ENCODE measurements at regions not wholly inside any gene's neighbourhood (a gene's known extent, or its start where the extent isn't known, plus 50 kb on each side); places are given as distances from the start of the nearest gene placed in this dataset.

DNA sequence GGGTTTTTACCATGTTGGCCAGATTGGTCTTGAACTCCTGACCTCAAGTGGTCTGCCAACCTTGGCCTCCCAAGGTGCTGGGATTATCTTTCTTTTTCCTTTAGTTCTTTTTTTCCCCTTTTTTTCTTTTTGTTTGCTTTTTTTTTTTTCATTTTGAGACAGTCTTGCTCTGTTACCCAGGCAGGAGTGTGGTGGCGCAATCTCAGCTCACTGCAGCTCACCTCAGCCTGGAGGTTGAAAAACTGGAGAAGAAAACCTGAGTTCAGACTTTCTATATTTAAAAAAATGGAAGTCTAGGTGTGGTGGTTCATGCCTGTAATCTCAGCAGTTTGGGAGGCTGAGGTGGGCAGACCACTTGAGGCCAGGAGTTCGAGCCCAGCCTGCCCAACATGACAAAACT lies 181.1 kb upstream of the HS3ST1 start:
- H3K27ac ChIP-seq (ENCODE audit: extremely low read depth, low read depth, low read length), result no peak overlapping the region
- no peak for TF ChIP-seq ZNF132 (tag by site-specific recombination; IDR thresholded peaks at IDR 0.05; ENCODE audit: borderline replicate concordance)
- no peak for TF ChIP-seq KLF8 (tag by site-specific recombination; IDR thresholded peaks at IDR 0.05)
- TF ChIP-seq YY2 (tag by site-specific recombination; IDR thresholded peaks at IDR 0.05), result no peak
- TF ChIP-seq, protein P1, sequence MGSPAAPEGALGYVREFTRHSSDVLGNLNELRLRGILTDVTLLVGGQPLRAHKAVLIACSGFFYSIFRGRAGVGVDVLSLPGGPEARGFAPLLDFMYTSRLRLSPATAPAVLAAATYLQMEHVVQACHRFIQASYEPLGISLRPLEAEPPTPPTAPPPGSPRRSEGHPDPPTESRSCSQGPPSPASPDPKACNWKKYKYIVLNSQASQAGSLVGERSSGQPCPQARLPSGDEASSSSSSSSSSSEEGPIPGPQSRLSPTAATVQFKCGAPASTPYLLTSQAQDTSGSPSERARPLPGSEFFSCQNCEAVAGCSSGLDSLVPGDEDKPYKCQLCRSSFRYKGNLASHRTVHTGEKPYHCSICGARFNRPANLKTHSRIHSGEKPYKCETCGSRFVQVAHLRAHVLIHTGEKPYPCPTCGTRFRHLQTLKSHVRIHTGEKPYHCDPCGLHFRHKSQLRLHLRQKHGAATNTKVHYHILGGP (tag by site-specific recombination; IDR thresholded peaks at IDR 0.05), result no peak
- no peak for TF ChIP-seq ZNF561 (tag by site-specific recombination; IDR thresholded peaks at IDR 0.05; ENCODE audit: borderline replicate concordance)
- no peak for TF ChIP-seq ZNF473 (tag by site-specific recombination; IDR thresholded peaks at IDR 0.05)
- no peak for TF ChIP-seq ZNF223 (tag by site-specific recombination; IDR thresholded peaks at IDR 0.05)
- CTCF ChIA-PET, result no interaction called here
- POLR2A ChIA-PET, result no interaction called here
- no peak overlapping the region for H3K4me3 ChIP-seq (ENCODE audit: low read depth, low read length)
- H3K9me3 ChIP-seq (ENCODE audit: control insufficient read depth, insufficient read depth, low read depth, low read length), result no peaks in the 10 kb centered on the region
- no peaks in the 10 kb centered on the region for H3K36me3 ChIP-seq (ENCODE audit: control insufficient read depth in 2 of 2, insufficient read depth in 1 of 2, low read length in 2 of 2)
- H3K4me1 ChIP-seq (ENCODE audit: control insufficient read depth, insufficient read depth, low read length), result no peaks in the 10 kb centered on the region

DNA sequence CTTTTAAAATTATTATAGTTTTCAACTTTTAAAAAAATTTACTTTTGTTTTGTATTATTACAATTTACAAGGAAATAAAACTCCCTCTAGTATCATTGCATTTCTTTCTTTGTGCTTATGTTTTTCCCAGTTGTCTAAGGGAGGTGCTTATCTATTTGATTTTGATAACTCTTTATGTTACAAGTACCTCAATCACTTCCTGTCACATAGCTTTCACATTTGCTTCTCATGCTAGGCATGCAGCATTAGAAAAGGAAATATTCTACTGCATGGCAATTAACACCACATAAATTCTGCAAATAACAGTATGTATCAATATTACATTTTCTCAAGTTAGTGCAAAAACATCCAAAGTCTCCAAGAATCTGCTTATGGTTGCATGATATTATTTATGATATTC lies 180.3 kb upstream of the HS3ST1 start:
- POLR2A ChIA-PET, result no interaction called here
- Histone ChIP-seq H3K4me1 (ENCODE audit: control insufficient read depth, insufficient read depth, low read length) (no peaks in the 10 kb centered on the region), H3K4me3 (ENCODE audit: low read depth, low read length) (no peak overlapping the region), H3K27ac (ENCODE audit: extremely low read depth, low read depth, low read length) (no peak overlapping the region), H3K9me3 (ENCODE audit: control insufficient read depth, insufficient read depth, low read depth, low read length) (no peaks in the 10 kb centered on the region), H3K36me3 (ENCODE audit: control insufficient read depth in 2 of 2, insufficient read depth in 1 of 2, low read length in 2 of 2) (no peaks in the 10 kb centered on the region)
- CTCF ChIA-PET, result no interaction called here
- TF ChIP-seq ZNF184 (tag by site-specific recombination; IDR thresholded peaks at IDR 0.05), result no peak
- TF ChIP-seq ZNF596 (tag by site-specific recombination; IDR thresholded peaks at IDR 0.05), result no peak
- no peak for TF ChIP-seq KLF1 (tag by site-specific recombination; IDR thresholded peaks at IDR 0.05)
- no peak for TF ChIP-seq ZNF2 (tag by site-specific recombination; IDR thresholded peaks at IDR 0.05)
- TF ChIP-seq, protein P2, sequence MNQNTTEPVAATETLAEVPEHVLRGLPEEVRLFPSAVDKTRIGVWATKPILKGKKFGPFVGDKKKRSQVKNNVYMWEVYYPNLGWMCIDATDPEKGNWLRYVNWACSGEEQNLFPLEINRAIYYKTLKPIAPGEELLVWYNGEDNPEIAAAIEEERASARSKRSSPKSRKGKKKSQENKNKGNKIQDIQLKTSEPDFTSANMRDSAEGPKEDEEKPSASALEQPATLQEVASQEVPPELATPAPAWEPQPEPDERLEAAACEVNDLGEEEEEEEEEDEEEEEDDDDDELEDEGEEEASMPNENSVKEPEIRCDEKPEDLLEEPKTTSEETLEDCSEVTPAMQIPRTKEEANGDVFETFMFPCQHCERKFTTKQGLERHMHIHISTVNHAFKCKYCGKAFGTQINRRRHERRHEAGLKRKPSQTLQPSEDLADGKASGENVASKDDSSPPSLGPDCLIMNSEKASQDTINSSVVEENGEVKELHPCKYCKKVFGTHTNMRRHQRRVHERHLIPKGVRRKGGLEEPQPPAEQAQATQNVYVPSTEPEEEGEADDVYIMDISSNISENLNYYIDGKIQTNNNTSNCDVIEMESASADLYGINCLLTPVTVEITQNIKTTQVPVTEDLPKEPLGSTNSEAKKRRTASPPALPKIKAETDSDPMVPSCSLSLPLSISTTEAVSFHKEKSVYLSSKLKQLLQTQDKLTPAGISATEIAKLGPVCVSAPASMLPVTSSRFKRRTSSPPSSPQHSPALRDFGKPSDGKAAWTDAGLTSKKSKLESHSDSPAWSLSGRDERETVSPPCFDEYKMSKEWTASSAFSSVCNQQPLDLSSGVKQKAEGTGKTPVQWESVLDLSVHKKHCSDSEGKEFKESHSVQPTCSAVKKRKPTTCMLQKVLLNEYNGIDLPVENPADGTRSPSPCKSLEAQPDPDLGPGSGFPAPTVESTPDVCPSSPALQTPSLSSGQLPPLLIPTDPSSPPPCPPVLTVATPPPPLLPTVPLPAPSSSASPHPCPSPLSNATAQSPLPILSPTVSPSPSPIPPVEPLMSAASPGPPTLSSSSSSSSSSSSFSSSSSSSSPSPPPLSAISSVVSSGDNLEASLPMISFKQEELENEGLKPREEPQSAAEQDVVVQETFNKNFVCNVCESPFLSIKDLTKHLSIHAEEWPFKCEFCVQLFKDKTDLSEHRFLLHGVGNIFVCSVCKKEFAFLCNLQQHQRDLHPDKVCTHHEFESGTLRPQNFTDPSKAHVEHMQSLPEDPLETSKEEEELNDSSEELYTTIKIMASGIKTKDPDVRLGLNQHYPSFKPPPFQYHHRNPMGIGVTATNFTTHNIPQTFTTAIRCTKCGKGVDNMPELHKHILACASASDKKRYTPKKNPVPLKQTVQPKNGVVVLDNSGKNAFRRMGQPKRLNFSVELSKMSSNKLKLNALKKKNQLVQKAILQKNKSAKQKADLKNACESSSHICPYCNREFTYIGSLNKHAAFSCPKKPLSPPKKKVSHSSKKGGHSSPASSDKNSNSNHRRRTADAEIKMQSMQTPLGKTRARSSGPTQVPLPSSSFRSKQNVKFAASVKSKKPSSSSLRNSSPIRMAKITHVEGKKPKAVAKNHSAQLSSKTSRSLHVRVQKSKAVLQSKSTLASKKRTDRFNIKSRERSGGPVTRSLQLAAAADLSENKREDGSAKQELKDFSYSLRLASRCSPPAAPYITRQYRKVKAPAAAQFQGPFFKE (tag by site-specific recombination; IDR thresholded peaks at IDR 0.05; ENCODE audit: borderline replicate concordance), result no peak
- no peak for TF ChIP-seq ZNF350 (tag by site-specific recombination; IDR thresholded peaks at IDR 0.05)
- TF ChIP-seq GLI2 (tag by site-specific recombination; IDR thresholded peaks at IDR 0.05; ENCODE audit: borderline replicate concordance, low read depth), result no peak
- no peak for TF ChIP-seq ZNF707 (tag by site-specific recombination; IDR thresholded peaks at IDR 0.05)
- TF ChIP-seq, protein P3, sequence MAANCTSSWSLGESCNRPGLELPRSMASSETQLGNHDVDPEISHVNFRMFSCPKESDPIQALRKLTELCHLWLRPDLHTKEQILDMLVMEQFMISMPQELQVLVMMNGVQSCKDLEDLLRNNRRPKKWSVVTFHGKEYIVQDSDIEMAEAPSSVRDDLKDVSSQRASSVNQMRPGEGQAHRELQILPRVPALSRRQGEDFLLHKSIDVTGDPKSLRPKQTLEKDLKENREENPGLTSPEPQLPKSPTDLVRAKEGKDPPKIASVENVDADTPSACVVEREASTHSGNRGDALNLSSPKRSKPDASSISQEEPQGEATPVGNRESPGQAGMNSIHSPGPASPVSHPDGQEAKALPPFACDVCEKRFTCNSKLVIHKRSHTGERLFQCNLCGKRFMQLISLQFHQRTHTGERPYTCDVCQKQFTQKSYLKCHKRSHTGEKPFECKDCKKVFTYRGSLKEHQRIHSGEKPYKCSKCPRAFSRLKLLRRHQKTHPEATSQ (tag by site-specific recombination; IDR thresholded peaks at IDR 0.05), result no peak
- no peak for TF ChIP-seq SCRT2 (tag by site-specific recombination; IDR thresholded peaks at IDR 0.05)
- no peak for TF ChIP-seq FEZF1 (tag by site-specific recombination; IDR thresholded peaks at IDR 0.05)
- no peak for TF ChIP-seq ZNF560 (tag by site-specific recombination; IDR thresholded peaks at IDR 0.05; ENCODE audit: borderline replicate concordance)
